ENCODE measurements at regions not wholly inside any gene's neighbourhood (a gene's known extent, or its start where the extent isn't known, plus 50 kb on each side); places are given as distances from the start of the nearest gene placed in this dataset.
"Not testable (repeated sequence)": the region's sequence is repeated elsewhere in the genome, so short reads cannot be mapped to it uniquely, and the experiment has no call there.

GRCh38 chr11:29244355-29244754, 772.5 kb downstream of the KCNA4 start:
- no peak for DNase-seq (ENCODE audit: low read depth, low spot score)
- Histone ChIP-seq H3K27ac (no peak overlapping the region), H3K36me3 (ENCODE audit: insufficient read depth, low read length) (no peaks in the 10 kb centered on the region), H3K9me3 (ENCODE audit: low read depth, low read length) (no peaks in the 10 kb centered on the region), H3K9ac (ENCODE audit: insufficient read length) (no peak overlapping the region), H3K4me3 (no peak overlapping the region)
- TF ChIP-seq POLR2AphosphoS5 (IDR thresholded peaks at IDR 0.05; ENCODE audit: borderline replicate concordance, low read depth, low read length) (no peak), EZH2 (IDR thresholded peaks at IDR 0.05) (no peak), FOXP2 (optimal IDR thresholded peaks at IDR 0.05; ENCODE audit: control extremely low read depth, extremely low read length, insufficient read depth) (no peak)

DNA sequence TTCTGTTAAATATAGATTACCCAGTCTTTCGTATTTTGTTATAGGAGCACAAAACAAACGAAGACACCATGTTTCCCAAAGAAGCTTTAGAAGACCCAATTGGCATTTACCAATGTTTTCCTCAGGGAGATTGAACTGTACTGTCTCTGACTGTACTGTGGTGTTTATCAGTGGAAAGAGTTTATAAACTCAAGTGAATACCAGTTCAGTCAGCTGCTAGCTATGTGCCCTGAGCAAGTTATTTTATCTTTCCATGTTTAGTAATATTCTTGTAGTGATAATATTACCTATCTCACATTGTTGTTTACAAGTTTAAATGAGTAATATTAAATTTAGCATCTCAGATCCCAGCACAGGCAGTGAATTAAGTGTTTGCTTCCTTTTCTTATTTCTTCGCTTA, 773.2 kb downstream of the KCNA4 start:
- no peaks in the 10 kb centered on the region for H3K36me3 ChIP-seq (ENCODE audit: insufficient read depth, low read length)
- H3K9me3 ChIP-seq (ENCODE audit: low read depth, low read length): no peaks in the 10 kb centered on the region
- H3K27ac ChIP-seq: no peak overlapping the region
- H3K9ac ChIP-seq (ENCODE audit: insufficient read length): no peak overlapping the region
- DNase-seq (ENCODE audit: low read depth, low spot score): no peak
- no peak overlapping the region for H3K4me3 ChIP-seq
- no peak for TF ChIP-seq POLR2AphosphoS5 (IDR thresholded peaks at IDR 0.05; ENCODE audit: borderline replicate concordance, low read depth, low read length)

DNA sequence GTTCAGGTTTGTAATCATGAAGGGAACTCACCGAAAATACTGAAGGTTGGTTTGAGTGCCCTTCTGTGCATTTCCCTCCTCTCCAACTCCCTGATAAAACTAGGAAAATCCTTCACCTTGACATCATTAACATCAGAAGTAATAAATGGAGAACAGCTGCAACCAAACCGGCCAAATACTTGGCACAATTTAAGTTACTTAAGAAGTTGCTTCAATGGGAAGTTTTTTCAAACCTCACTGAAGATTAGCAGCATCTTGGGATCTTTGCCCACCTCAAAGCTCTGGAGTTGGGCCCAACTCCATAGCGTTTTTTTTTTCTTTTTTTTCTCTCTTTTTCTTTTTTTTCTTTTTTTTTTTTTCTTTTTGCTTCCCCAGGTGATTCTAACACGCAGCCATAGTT, 784.8 kb downstream of the KCNA4 start:
- H3K4me3 ChIP-seq: no peak overlapping the region
- H3K27ac ChIP-seq: no peak overlapping the region
- H3K9ac ChIP-seq (ENCODE audit: insufficient read length): no peak overlapping the region
- no peaks in the 10 kb centered on the region for H3K9me3 ChIP-seq (ENCODE audit: low read depth, low read length)
- TF ChIP-seq POLR2AphosphoS5 (IDR thresholded peaks at IDR 0.05; ENCODE audit: borderline replicate concordance, low read depth, low read length): no peak
- TF ChIP-seq FOXP2 (optimal IDR thresholded peaks at IDR 0.05; ENCODE audit: control extremely low read depth, extremely low read length, insufficient read depth): no peak
- TF ChIP-seq EZH2 (IDR thresholded peaks at IDR 0.05): no peak
- no peaks in the 10 kb centered on the region for H3K36me3 ChIP-seq (ENCODE audit: insufficient read depth, low read length)
- DNase-seq (ENCODE audit: low read depth, low spot score): no peak

DNA sequence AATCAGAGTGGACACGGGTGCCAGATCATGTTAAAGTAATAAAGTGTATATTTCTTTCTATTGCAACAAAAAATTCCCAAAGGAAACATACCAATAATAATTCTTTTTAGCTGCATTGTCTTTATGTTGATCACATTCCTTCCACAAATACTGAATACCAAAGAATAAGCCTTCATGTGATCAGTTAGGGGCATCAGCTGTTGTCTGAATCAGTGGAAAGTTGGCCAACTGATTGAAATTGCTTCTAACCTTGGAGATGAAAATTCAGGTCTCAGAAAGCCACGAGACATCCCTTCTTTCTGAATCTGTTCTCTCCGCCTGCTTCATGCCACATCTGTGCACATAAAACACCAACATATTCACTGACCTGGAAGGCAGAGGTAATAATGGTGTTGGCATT, 785.2 kb downstream of the KCNA4 start:
- no peak overlapping the region for H3K4me3 ChIP-seq
- no peaks in the 10 kb centered on the region for H3K36me3 ChIP-seq (ENCODE audit: insufficient read depth, low read length)
- no peak for DNase-seq (ENCODE audit: low read depth, low spot score)
- H3K27ac ChIP-seq: no peak overlapping the region
- H3K9me3 ChIP-seq (ENCODE audit: low read depth, low read length): no peaks in the 10 kb centered on the region
- H3K9ac ChIP-seq (ENCODE audit: insufficient read length): no peak overlapping the region
- no peak for TF ChIP-seq EZH2 (IDR thresholded peaks at IDR 0.05)
- TF ChIP-seq POLR2AphosphoS5 (IDR thresholded peaks at IDR 0.05; ENCODE audit: borderline replicate concordance, low read depth, low read length): no peak
- no peak for TF ChIP-seq FOXP2 (optimal IDR thresholded peaks at IDR 0.05; ENCODE audit: control extremely low read depth, extremely low read length, insufficient read depth)

DNA sequence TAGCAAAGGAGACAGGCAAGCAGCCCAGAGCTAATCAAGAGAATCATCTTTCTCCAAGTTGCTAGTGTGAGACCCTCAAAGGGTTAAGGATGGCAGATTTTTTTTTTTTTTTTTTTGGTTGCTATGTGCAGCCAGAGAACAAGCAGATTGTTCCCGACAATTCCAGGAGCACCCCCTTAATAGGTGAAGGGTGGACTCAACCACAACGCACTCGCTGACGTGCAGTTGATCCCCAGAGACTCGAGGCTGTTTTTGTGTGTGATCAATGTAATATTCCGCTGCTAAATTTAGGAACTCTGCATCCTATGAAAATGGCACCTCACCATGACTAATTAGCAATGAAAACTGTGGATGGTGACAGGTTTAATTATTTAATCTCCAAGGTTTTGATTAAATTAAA, 789.0 kb downstream of the KCNA4 start:
- DNase-seq (ENCODE audit: low read depth, low spot score): no peak
- H3K27ac ChIP-seq: no peak overlapping the region
- no peak for TF ChIP-seq EZH2 (IDR thresholded peaks at IDR 0.05)
- TF ChIP-seq FOXP2 (optimal IDR thresholded peaks at IDR 0.05; ENCODE audit: control extremely low read depth, extremely low read length, insufficient read depth): no peak
- no peak for TF ChIP-seq POLR2AphosphoS5 (IDR thresholded peaks at IDR 0.05; ENCODE audit: borderline replicate concordance, low read depth, low read length)

DNA sequence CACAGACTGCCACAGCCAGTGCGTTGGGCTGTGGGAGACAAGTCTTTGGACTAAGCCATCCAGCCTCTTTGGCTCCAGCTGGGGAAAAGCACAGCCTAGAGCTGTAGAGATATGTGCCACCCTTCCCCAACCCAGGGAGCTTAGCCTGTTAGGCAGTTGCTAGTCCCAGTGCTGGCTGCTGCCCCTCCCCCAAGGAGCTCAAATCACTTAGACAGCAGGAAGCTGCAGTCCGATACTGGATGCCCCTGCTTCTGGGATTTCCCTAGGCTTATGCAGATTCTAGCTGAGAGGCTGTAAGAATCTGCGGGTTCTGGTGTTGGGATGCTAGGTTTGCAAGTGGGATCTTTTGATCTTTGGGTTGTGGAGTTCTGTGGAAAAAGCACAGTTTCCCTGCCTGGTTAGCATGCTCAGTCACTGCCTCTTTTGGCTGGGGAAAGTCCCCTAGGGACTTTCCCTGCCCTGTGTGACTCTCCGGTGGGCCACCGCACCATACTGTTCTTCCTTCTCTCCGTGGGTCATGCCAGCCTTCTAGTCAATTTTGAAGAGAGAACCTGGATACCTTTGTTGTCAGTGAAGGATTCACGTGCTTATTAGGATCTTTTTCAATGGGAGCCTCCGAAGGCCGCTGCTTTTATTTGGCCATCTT, 792.0 kb downstream of the KCNA4 start:
- DNase-seq (ENCODE audit: low read depth, low spot score): no peak
- Histone ChIP-seq H3K9ac (ENCODE audit: insufficient read length) (no peak overlapping the region), H3K4me3 (no peak overlapping the region), H3K36me3 (ENCODE audit: insufficient read depth, low read length) (no peaks in the 10 kb centered on the region), H3K9me3 (ENCODE audit: low read depth, low read length) (no peaks in the 10 kb centered on the region), H3K27ac (no peak overlapping the region)
- no peak for TF ChIP-seq FOXP2 (optimal IDR thresholded peaks at IDR 0.05; ENCODE audit: control extremely low read depth, extremely low read length, insufficient read depth)
- no peak for TF ChIP-seq EZH2 (IDR thresholded peaks at IDR 0.05)
- no peak for TF ChIP-seq POLR2AphosphoS5 (IDR thresholded peaks at IDR 0.05; ENCODE audit: borderline replicate concordance, low read depth, low read length)

More for the DNA sequence above, 789.0 kb downstream of the KCNA4 start:
- H3K9me3 ChIP-seq (ENCODE audit: low read depth, low read length): no peaks in the 10 kb centered on the region
- H3K9ac ChIP-seq (ENCODE audit: insufficient read length): no peak overlapping the region
- no peak overlapping the region for H3K4me3 ChIP-seq
- no peaks in the 10 kb centered on the region for H3K36me3 ChIP-seq (ENCODE audit: insufficient read depth, low read length)

DNA sequence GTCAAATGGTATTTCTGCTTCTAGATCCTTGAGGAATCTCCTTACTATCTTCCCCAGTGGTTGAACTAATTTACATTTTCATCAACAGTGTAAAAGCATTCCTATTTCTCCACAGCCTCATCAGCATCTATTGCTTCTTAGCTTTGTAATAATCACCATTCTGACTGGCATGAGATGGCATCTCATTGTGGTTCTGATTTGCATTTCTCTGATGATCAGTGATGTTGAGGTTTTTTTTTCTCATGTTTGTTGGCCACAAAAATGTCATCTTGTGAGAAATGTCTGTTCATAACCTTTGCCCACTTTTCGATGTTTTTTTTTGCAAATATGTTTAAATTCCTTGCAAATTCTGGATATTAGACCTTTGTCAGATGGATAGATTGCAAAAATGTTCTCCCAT, 797.3 kb downstream of the KCNA4 start:
- not testable (repeated sequence) for H3K9me3 ChIP-seq (ENCODE audit: low read depth, low read length); H3K4me3 ChIP-seq; H3K27ac ChIP-seq

GRCh38 chr11:29217901-29218300, 798.9 kb downstream of the KCNA4 start:
- TF ChIP-seq FOXP2 (optimal IDR thresholded peaks at IDR 0.05; ENCODE audit: control extremely low read depth, extremely low read length, insufficient read depth) (no peak), POLR2AphosphoS5 (IDR thresholded peaks at IDR 0.05; ENCODE audit: borderline replicate concordance, low read depth, low read length) (no peak), EZH2 (IDR thresholded peaks at IDR 0.05) (no peak)
- Histone ChIP-seq H3K27ac (no peak overlapping the region), H3K9ac (ENCODE audit: insufficient read length) (no peak overlapping the region)

More for the DNA sequence above, 797.3 kb downstream of the KCNA4 start:
- not testable (repeated sequence) for DNase-seq (ENCODE audit: low read depth, low spot score); H3K36me3 ChIP-seq (ENCODE audit: insufficient read depth, low read length); H3K9ac ChIP-seq (ENCODE audit: insufficient read length)

GRCh38 chr11:29214833-29215232, 802.0 kb downstream of the KCNA4 start:
- Histone ChIP-seq H3K36me3 (ENCODE audit: insufficient read depth, low read length) (no peaks in the 10 kb centered on the region), H3K27ac (no peak overlapping the region), H3K9ac (ENCODE audit: insufficient read length) (no peak overlapping the region), H3K4me3 (no peak overlapping the region), H3K9me3 (ENCODE audit: low read depth, low read length) (no peaks in the 10 kb centered on the region)
- no peak for DNase-seq (ENCODE audit: low read depth, low spot score)
- TF ChIP-seq POLR2AphosphoS5 (IDR thresholded peaks at IDR 0.05; ENCODE audit: borderline replicate concordance, low read depth, low read length): no peak
- TF ChIP-seq EZH2 (IDR thresholded peaks at IDR 0.05): no peak
- TF ChIP-seq FOXP2 (optimal IDR thresholded peaks at IDR 0.05; ENCODE audit: control extremely low read depth, extremely low read length, insufficient read depth): no peak

More at GRCh38 chr11:29217901-29218300, 798.9 kb downstream of the KCNA4 start:
- H3K9me3 ChIP-seq (ENCODE audit: low read depth, low read length): no peaks in the 10 kb centered on the region
- no peak for DNase-seq (ENCODE audit: low read depth, low spot score)
- H3K36me3 ChIP-seq (ENCODE audit: insufficient read depth, low read length): no peaks in the 10 kb centered on the region
- H3K4me3 ChIP-seq: no peak overlapping the region
